Mesothelial cell of epicardium (in vitro differentiated cells): ENCODE measurements at regions not wholly inside any gene's neighbourhood (a gene's known extent, or its start where the extent isn't known, plus 50 kb on each side); places are given as distances from the start of the nearest gene placed in this dataset.

ENCODE experiments used
- DNase-seq, 2 experiments: peaks; one replicate each; pipeline ENCODE4 v3.0.0; 2021; ENCODE audit warnings: low spot score in 2 of 2; ENCODE audit not compliant: unreplicated experiment in 2 of 2
- H3K27ac Mint-ChIP-seq: 2 replicates; pipeline ENCODE4 v1.8.0; 2021; ENCODE audit warnings: mixed read lengths
- H3K27me3 Mint-ChIP-seq: 2 replicates; pipeline ENCODE4 v1.8.0; 2021; ENCODE audit warnings: low read depth, mixed read lengths
- H3K36me3 Mint-ChIP-seq: 2 replicates; pipeline ENCODE4 v1.8.0; 2021; ENCODE audit warnings: mixed read lengths
- H3K4me1 Mint-ChIP-seq: 2 replicates; pipeline ENCODE4 v1.8.0; 2021; ENCODE audit warnings: mixed read lengths
- H3K4me3 Mint-ChIP-seq: 2 replicates; pipeline ENCODE4 v1.8.0; 2021; ENCODE audit warnings: mild to moderate bottlenecking, moderate library complexity, mixed read lengths
- H3K9me3 Mint-ChIP-seq: 2 replicates; pipeline ENCODE4 v1.8.0; 2021; ENCODE audit warnings: mixed read lengths
- CTCF ChIP-seq: fragments of 200-600 bp; sonication (generic); IDR thresholded peaks from one replicate; pipeline ENCODE4 v1.5.0; 2021; ENCODE audit warnings: antibody characterized with exemption; ENCODE audit not compliant: unreplicated experiment

GRCh38 chrX:16528620-16529019 is 121.3 kb upstream of the S100G start:
- no peak overlapping the region for H3K27ac Mint-ChIP-seq
- peaks cover 14% of the 10 kb centered on the region for H3K9me3 Mint-ChIP-seq
- DNase-seq = no peak
- H3K4me1 Mint-ChIP-seq = peaks cover 10% of the 10 kb centered on the region
- no peak overlapping the region for H3K4me3 Mint-ChIP-seq
- no peaks in the 10 kb centered on the region for H3K27me3 Mint-ChIP-seq
- peaks cover 5% of the 10 kb centered on the region for H3K36me3 Mint-ChIP-seq
- no peak for TF ChIP-seq CTCF
